ENCODE measurements at regions not wholly inside any gene's neighbourhood (a gene's known extent, or its start where the extent isn't known, plus 50 kb on each side); places are given as distances from the start of the nearest gene placed in this dataset.

DNA sequence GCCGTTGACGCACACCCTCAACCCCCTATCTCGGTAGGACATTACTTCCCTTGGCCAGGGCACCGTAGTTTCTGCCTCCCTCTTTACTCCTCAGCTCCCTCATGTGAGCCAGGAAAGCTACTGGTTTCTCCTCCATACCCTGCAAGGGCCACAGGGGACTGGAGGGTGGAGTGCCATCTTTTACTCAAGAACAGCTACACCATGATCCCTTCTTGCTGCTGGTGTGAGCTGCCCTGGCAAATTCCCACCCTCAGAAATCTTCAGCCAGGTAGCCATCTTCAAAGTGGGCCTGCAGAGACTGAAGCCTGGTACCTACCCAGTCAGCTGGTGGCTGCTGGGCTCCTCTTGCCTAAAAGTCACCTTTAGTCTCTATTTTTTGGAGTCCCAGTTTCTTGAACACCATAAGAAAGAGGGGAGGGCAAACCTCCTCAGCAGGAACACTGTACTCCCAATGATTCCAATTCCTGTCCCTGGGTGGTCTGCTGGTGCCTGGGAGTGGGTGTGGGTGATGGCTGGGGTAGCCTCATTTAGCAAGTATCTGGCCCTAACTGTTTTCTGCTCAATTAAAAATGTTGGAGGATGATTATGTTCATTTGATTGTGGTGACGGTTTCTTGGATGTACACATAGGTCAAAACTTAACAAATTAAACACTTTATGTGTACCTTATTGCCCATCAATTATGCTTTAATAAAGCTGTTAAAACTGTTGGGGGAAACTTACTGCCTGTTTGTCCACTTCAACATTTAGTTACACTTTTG lies 105.0 kb upstream of the NPY start:
- H3K27me3 ChIP-seq (ENCODE audit: insufficient read depth, low read length) = no peaks in the 10 kb centered on the region
- H2AFZ ChIP-seq (ENCODE audit: low read depth, low read length) = no peak overlapping the region
- no peaks in the 10 kb centered on the region for H3K9me3 ChIP-seq (ENCODE audit: low read length)
- H3K4me1 ChIP-seq (ENCODE audit: insufficient read depth, low read length) = no peaks in the 10 kb centered on the region
- no peak overlapping the region for H3K4me3 ChIP-seq (ENCODE audit: low read length)
- no peaks in the 10 kb centered on the region for H3K36me3 ChIP-seq (ENCODE audit: insufficient read depth, low read length)

DNA sequence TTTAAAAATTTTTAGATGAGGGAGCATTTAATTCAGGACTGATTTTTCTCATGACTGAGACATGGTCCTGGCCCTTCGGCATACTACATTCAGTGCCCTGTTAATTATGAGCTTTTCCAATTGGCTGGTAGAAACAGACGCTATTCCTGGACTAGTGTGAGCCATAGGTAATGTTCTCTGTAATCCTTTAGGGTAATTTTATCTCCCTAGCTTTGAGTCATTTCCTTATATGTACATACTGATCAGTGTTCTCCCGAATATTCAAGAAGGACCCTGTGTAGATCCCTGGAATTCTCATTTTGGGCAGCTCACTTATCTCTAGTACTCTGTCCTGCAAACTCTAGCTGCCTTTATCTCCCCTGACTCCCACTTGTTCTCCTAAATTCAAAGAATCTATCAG lies 92.6 kb upstream of the NPY start:
- Histone ChIP-seq H3K4me3 (ENCODE audit: low read length) (no peak overlapping the region), H3K27me3 (ENCODE audit: insufficient read depth, low read length) (no peaks in the 10 kb centered on the region)

DNA sequence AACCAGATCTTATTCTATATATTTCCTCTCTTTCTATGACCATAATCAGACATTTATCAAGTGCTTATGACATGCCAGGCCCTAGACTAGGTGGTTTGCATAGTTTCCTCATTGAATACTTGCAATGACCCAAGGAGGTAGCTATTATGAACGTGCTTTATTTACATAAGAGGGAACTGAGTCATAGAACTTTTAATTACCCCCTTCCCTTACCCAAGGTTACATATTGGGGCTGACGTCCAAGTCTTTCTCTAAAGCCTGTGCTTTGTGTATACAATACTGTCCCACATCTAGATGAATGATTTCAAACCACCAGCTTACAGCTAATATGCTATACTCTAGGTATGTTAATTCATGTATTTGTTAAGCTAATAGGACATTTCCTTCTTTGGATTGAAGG lies 91.9 kb upstream of the NPY start:
- Histone ChIP-seq H3K9me3 (ENCODE audit: low read length) (no peaks in the 10 kb centered on the region), H3K27me3 (ENCODE audit: insufficient read depth, low read length) (no peaks in the 10 kb centered on the region), H3K36me3 (ENCODE audit: insufficient read depth, low read length) (no peaks in the 10 kb centered on the region), H3K4me3 (ENCODE audit: low read length) (no peak overlapping the region), H3K4me1 (ENCODE audit: insufficient read depth, low read length) (no peaks in the 10 kb centered on the region), H2AFZ (ENCODE audit: low read depth, low read length) (no peak overlapping the region)

More for the DNA sequence above, 92.6 kb upstream of the NPY start:
- H3K36me3 ChIP-seq (ENCODE audit: insufficient read depth, low read length) = no peaks in the 10 kb centered on the region
- no peaks in the 10 kb centered on the region for H3K4me1 ChIP-seq (ENCODE audit: insufficient read depth, low read length)
- no peak overlapping the region for H2AFZ ChIP-seq (ENCODE audit: low read depth, low read length)
- H3K9me3 ChIP-seq (ENCODE audit: low read length) = no peaks in the 10 kb centered on the region

DNA sequence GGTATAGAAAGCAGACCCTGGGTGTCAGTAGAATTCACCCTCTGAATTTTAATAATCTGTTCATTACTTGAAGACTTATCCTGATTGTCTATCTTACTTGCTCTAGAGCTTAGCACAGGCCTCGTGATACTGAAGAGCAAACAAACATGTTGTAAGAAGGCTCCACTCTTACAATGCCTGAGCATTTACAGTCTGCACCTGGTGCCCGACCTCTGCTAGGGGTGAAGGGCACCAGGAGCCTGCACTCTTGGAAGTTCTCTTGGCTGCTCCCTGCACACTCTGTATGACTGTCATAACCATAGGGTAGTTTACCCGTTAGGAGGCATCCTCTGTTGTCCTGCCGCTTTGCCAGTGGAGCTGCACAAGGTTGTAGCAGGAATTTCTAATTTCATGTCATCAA lies 91.3 kb upstream of the NPY start:
- Histone ChIP-seq H3K27me3 (ENCODE audit: insufficient read depth, low read length) (no peaks in the 10 kb centered on the region), H3K9me3 (ENCODE audit: low read length) (no peaks in the 10 kb centered on the region), H3K4me1 (ENCODE audit: insufficient read depth, low read length) (no peaks in the 10 kb centered on the region), H2AFZ (ENCODE audit: low read depth, low read length) (no peak overlapping the region), H3K36me3 (ENCODE audit: insufficient read depth, low read length) (no peaks in the 10 kb centered on the region), H3K4me3 (ENCODE audit: low read length) (no peak overlapping the region)

DNA sequence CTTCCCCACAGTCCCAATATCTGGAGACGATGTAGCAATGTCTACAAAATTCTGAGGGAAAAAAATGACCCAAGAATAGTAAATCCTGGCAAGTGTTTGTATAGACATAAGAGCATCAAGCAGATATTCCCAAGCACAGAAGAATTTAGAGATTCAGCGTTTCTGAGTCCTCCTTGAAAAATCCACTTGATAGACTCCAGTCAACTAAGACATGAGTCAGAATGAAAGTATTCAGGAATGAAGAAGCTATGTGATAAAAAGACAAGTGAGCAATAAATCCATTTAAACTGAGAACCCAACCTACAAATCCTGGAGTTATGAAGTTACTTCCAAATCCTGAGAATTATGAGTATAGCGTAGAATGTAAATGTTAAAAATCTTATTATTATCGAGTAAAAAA lies 86.1 kb upstream of the NPY start:
- H3K27me3 ChIP-seq (ENCODE audit: insufficient read depth, low read length) = no peaks in the 10 kb centered on the region
- no peak overlapping the region for H3K4me3 ChIP-seq (ENCODE audit: low read length)
- no peaks in the 10 kb centered on the region for H3K4me1 ChIP-seq (ENCODE audit: insufficient read depth, low read length)
- no peak overlapping the region for H2AFZ ChIP-seq (ENCODE audit: low read depth, low read length)
- H3K36me3 ChIP-seq (ENCODE audit: insufficient read depth, low read length) = no peaks in the 10 kb centered on the region
- H3K9me3 ChIP-seq (ENCODE audit: low read length) = no peaks in the 10 kb centered on the region

DNA sequence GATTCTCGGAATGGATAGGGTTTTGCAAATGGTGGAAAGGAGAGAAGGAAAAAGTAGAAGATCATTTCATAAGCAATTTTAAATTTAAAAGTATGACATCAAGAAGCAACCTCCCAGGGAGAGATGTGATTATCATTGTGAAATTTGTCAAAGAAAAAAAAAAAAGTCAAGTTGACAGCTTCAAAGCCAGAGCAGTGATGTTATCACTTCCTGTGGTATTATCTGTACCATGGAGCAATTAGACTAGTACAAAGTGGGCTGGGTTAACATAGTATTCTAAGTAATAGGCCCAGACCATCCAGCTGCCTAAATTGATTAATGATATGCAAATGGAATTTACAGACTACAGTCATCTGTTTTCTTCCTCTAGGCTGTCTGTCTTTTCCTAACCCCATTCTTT lies 84.0 kb upstream of the NPY start:
- no peaks in the 10 kb centered on the region for H3K36me3 ChIP-seq (ENCODE audit: insufficient read depth, low read length)
- H3K27me3 ChIP-seq (ENCODE audit: insufficient read depth, low read length) = no peaks in the 10 kb centered on the region
- H2AFZ ChIP-seq (ENCODE audit: low read depth, low read length) = no peak overlapping the region
- no peaks in the 10 kb centered on the region for H3K4me1 ChIP-seq (ENCODE audit: insufficient read depth, low read length)
- no peak overlapping the region for H3K4me3 ChIP-seq (ENCODE audit: low read length)
- H3K9me3 ChIP-seq (ENCODE audit: low read length) = no peaks in the 10 kb centered on the region

DNA sequence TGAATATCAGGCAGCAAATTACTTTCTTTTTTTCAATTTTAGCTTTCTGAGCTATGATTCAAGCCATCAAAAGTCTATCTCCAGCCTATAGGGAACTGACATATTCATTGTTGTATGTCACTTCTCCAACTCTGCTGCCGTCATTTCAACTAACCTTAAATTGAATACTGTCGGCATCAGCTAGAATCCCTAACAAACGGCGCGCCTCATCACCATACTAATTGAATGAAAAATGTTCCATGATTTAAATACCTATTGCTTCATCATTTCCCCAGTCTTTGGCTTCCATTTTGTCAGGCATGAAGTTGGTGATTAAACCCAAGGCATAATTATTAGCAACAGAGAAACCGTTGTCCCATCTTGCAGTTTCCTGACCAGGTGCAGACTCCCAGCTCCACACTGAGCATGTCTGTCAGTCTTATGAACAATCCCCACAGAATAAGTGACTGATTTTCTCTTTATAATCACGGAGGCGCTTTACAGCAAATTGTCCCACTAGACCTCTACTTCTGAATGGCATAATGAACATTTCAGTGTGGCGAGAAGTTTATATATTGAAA lies 83.5 kb upstream of the NPY start:
- Histone ChIP-seq H3K27me3 (ENCODE audit: insufficient read depth, low read length) (no peaks in the 10 kb centered on the region), H3K4me3 (ENCODE audit: low read length) (no peak overlapping the region), H3K9me3 (ENCODE audit: low read length) (no peaks in the 10 kb centered on the region), H3K4me1 (ENCODE audit: insufficient read depth, low read length) (no peaks in the 10 kb centered on the region), H3K36me3 (ENCODE audit: insufficient read depth, low read length) (no peaks in the 10 kb centered on the region), H2AFZ (ENCODE audit: low read depth, low read length) (no peak overlapping the region)

DNA sequence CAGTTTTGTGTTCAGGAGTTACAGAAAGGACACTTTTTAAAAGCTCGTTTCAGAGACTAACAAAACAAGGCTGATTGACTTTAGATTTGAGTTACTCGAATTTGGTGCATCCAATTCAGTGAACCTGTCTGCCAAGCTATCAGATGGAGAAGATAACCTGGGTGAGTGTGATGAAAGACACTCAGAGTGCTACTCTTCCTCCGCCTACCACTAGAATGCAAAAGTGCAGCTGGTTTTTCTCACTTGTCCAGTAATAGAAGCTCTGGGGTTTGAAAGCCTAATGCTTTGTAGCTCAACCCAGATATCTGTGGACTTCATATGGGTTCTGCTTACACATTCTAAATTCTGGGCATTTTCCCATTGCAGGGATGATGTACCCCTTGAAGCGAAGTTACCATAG lies 82.8 kb upstream of the NPY start:
- Histone ChIP-seq H3K9me3 (ENCODE audit: low read length) (no peaks in the 10 kb centered on the region), H2AFZ (ENCODE audit: low read depth, low read length) (no peak overlapping the region), H3K27me3 (ENCODE audit: insufficient read depth, low read length) (no peaks in the 10 kb centered on the region), H3K36me3 (ENCODE audit: insufficient read depth, low read length) (no peaks in the 10 kb centered on the region), H3K4me3 (ENCODE audit: low read length) (no peak overlapping the region), H3K4me1 (ENCODE audit: insufficient read depth, low read length) (no peaks in the 10 kb centered on the region)

DNA sequence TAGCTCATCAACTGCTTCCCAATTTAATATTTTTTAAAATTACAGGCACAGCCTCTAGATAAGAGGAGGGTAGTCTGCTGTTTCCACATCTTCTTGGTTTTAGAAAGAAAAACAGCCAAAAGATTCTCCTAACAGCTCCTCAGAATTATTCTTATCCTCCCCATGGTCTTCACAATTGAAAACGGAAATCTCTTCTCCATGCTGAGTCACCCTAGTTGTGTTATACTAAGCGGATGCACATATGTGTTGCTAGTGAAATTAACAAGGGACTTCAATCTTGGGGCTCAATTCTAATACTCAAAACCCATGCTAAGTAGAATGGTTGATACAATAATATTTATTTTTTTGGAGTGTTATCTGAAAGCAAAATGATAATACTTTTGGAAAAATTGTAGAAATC lies 71.9 kb upstream of the NPY start:
- H3K36me3 ChIP-seq (ENCODE audit: insufficient read depth, low read length) = no peaks in the 10 kb centered on the region
- no peak overlapping the region for H2AFZ ChIP-seq (ENCODE audit: low read depth, low read length)
- no peaks in the 10 kb centered on the region for H3K9me3 ChIP-seq (ENCODE audit: low read length)

DNA sequence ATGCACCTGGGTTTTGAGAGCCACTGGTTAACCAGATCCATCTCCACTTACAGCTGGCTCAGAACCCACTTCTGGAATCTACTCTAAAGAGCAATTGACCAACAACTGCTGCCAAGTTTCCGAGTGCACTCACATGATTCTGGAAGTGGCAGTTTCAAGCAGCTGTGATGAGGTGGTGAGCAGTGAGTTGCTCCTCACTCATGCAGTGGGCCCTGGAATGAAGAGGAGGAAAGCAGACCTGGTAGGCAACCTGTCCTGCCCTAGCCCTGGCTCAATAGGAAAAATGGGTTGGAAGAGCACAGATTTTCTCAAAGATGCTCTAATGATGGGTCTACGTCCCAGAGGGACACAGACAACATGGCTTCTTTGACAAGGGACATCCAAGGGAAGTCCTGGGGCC lies 70.7 kb upstream of the NPY start:
- no peaks in the 10 kb centered on the region for H3K36me3 ChIP-seq (ENCODE audit: insufficient read depth, low read length)

More for the DNA sequence above, 71.9 kb upstream of the NPY start:
- H3K4me1 ChIP-seq (ENCODE audit: insufficient read depth, low read length) = no peaks in the 10 kb centered on the region
- no peaks in the 10 kb centered on the region for H3K27me3 ChIP-seq (ENCODE audit: insufficient read depth, low read length)
- H3K4me3 ChIP-seq (ENCODE audit: low read length) = no peak overlapping the region

DNA sequence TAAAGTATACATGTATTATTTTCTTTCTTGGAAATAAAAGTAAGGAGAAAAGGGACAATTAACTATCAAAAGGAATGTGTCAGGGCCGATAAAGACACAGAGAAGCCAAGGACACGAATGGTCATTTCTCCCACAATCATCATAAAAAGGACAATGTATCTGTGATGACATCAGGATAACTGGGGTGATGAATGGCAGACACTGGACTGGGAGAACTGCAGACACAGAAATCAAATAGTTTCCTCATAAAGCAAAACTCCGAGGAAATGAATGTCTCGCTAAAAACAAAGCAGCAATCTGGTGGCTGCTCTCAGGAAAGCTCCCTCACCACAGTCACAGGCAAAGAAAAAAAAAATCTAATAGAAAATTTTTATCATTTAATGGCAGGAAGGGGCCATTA lies 69.3 kb upstream of the NPY start:
- H3K36me3 ChIP-seq (ENCODE audit: insufficient read depth, low read length) = no peaks in the 10 kb centered on the region
- H2AFZ ChIP-seq (ENCODE audit: low read depth, low read length) = no peak overlapping the region
- H3K27me3 ChIP-seq (ENCODE audit: insufficient read depth, low read length) = no peaks in the 10 kb centered on the region
- no peak overlapping the region for H3K4me3 ChIP-seq (ENCODE audit: low read length)
- H3K4me1 ChIP-seq (ENCODE audit: insufficient read depth, low read length) = no peaks in the 10 kb centered on the region
- no peaks in the 10 kb centered on the region for H3K9me3 ChIP-seq (ENCODE audit: low read length)

More for the DNA sequence above, 70.7 kb upstream of the NPY start:
- no peak overlapping the region for H3K4me3 ChIP-seq (ENCODE audit: low read length)
- no peaks in the 10 kb centered on the region for H3K27me3 ChIP-seq (ENCODE audit: insufficient read depth, low read length)
- no peaks in the 10 kb centered on the region for H3K4me1 ChIP-seq (ENCODE audit: insufficient read depth, low read length)
- H2AFZ ChIP-seq (ENCODE audit: low read depth, low read length) = no peak overlapping the region
- no peaks in the 10 kb centered on the region for H3K9me3 ChIP-seq (ENCODE audit: low read length)

DNA sequence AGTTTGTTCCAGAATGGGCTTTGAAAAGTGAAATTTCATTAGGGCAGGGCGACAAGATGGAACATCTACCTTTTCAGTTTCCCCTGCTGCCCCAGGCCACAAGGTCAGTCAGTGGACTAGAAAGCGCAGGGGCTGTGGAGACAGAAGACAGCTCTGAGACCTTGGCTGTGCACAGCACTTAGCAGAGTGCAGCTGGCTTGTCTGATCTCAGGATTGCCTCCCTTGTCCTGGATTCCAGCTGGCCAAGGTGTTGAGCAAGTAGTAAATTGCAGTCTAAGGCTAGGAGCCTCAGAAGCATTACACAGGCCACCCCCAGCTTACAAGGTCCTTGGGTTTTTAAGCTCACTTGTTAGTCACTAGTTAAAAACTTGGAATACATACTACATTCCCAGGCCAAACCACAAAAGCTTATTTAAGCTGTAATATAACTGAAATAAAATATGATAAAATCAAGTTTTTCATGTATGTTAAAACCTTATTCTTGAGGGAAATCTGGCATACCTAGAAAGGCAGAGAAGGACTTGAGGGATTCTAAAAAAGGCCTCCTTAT lies 67.3 kb upstream of the NPY start:
- Histone ChIP-seq H3K4me1 (ENCODE audit: insufficient read depth, low read length) (no peaks in the 10 kb centered on the region), H2AFZ (ENCODE audit: low read depth, low read length) (no peak overlapping the region), H3K36me3 (ENCODE audit: insufficient read depth, low read length) (no peaks in the 10 kb centered on the region), H3K27me3 (ENCODE audit: insufficient read depth, low read length) (no peaks in the 10 kb centered on the region), H3K4me3 (ENCODE audit: low read length) (no peak overlapping the region), H3K9me3 (ENCODE audit: low read length) (no peaks in the 10 kb centered on the region)

DNA sequence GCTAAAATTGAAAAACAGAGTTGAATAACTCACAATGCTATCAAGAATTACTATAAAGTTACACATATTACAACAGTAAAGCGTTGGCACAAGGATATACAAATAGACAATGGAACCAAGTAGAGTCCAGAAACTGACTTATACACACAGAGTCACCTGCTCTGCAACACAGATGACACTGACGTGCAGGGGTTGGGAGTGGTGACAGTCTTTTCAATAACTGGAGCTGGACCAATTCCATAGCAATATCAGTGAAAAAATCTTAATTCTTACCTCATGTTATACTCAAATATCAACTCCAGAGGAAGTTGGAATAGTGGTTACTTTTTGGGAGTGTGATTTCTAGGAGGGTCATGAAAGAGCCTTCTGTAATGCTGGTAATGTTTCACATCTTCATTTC lies 62.5 kb upstream of the NPY start:
- Histone ChIP-seq H3K36me3 (ENCODE audit: insufficient read depth, low read length) (no peaks in the 10 kb centered on the region), H3K4me3 (ENCODE audit: low read length) (no peak overlapping the region), H3K4me1 (ENCODE audit: insufficient read depth, low read length) (no peaks in the 10 kb centered on the region), H2AFZ (ENCODE audit: low read depth, low read length) (no peak overlapping the region), H3K27me3 (ENCODE audit: insufficient read depth, low read length) (no peaks in the 10 kb centered on the region), H3K9me3 (ENCODE audit: low read length) (no peaks in the 10 kb centered on the region)

DNA sequence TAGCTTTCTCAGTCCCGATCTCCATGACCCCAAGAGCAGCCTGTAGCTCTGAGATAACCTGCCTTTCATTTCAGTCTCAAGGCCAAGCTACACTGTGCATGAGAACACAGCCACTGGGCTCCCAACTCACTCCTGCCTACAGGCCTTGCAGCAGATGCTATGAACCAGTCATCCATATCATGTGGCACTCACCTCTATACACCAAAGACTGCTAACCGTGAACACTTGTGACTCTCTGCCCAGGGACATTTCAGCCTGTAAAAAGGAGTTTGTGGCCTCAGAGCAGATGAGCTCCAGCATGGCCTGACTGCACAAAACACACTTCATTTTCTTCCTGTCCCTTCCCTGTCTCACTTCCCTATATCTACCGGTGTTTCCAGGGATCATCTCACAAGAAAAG lies 56.9 kb upstream of the NPY start:
- H3K27me3 ChIP-seq (ENCODE audit: insufficient read depth, low read length) = no peaks in the 10 kb centered on the region
- no peak overlapping the region for H3K4me3 ChIP-seq (ENCODE audit: low read length)
- H2AFZ ChIP-seq (ENCODE audit: low read depth, low read length) = no peak overlapping the region
- no peaks in the 10 kb centered on the region for H3K36me3 ChIP-seq (ENCODE audit: insufficient read depth, low read length)
- H3K4me1 ChIP-seq (ENCODE audit: insufficient read depth, low read length) = no peaks in the 10 kb centered on the region
- H3K9me3 ChIP-seq (ENCODE audit: low read length) = no peaks in the 10 kb centered on the region

All from neuron (in vitro differentiated cells).